AG09319 (cell line): ENCODE measurements at regions not wholly inside any gene's neighbourhood (a gene's known extent, or its start where the extent isn't known, plus 50 kb on each side); places are given as distances from the start of the nearest gene placed in this dataset.
"Not testable (repeated sequence)": the region's sequence is repeated elsewhere in the genome, so short reads cannot be mapped to it uniquely, and the experiment has no call there.

Experiments
- DNase-seq: peaks from one replicate; pipeline ENCODE4 v3.0.0-alpha.2; 2010; ENCODE audit warnings: low read depth; ENCODE audit errors: extremely low read depth
- CTCF ChIP-seq: IDR thresholded peaks from 2 replicates; pipeline ENCODE4 v1.5.1; 2011; ENCODE audit warnings: low read depth, mild to moderate bottlenecking, inconsistent platforms, low read length, moderate library complexity

GRCh38 chr7:81294897-81295515 is 376.2 kb upstream of the SEMA3C start:
- DNase-seq, result no peak
- TF ChIP-seq CTCF, result no peak

GRCh38 chr7:81293806-81294205 is 375.0 kb upstream of the SEMA3C start:
- DNase-seq, result no peak
- no peak for TF ChIP-seq CTCF

GRCh38 chr7:81286754-81287153 is 367.9 kb upstream of the SEMA3C start:
- not testable (repeated sequence) for DNase-seq

- DNase-seq, result peak; percentile 62
- TF ChIP-seq CTCF, result no peak; the same call in 1 of the 2 replicates
Measured at GRCh38 chr7:81285142-81285871, 366.5 kb upstream of the SEMA3C start.

GRCh38 chr7:81284576-81284975 is 365.7 kb upstream of the SEMA3C start:
- DNase-seq, result no peak
- TF ChIP-seq CTCF, result no peak

GRCh38 chr7:81280531-81280930 is 361.7 kb upstream of the SEMA3C start:
- no peak for TF ChIP-seq CTCF
- DNase-seq, result no peak

GRCh38 chr7:81277691-81278090 is 358.8 kb upstream of the SEMA3C start:
- no peak for TF ChIP-seq CTCF
- no peak for DNase-seq
